H9 (cell line): ENCODE measurements at regions not wholly inside any gene's neighbourhood (a gene's known extent, or its start where the extent isn't known, plus 50 kb on each side); places are given as distances from the start of the nearest gene placed in this dataset.

Experiments
- DNase-seq: peaks from one replicate; pipeline ENCODE4 v3.0.0-alpha.2; 2017
- H2AFZ ChIP-seq: one replicate; pipeline ENCODE4 v1.6.1; 2013; ENCODE audit warnings: mild to moderate bottlenecking, low read length, control low read depth, moderate library complexity
- H2AK5ac ChIP-seq: 2 replicates; pipeline ENCODE4 v1.6.1; 2013; ENCODE audit warnings: low read length, control low read depth, mixed read lengths; ENCODE audit not compliant: insufficient read length
- H2BK120ac ChIP-seq: one replicate; pipeline ENCODE4 v1.6.1; 2013; ENCODE audit warnings: low read depth, mild to moderate bottlenecking, low read length, control low read depth, inconsistent platforms; ENCODE audit not compliant: poor library complexity, severe bottlenecking
- H2BK12ac ChIP-seq: 2 replicates; pipeline ENCODE4 v1.6.1; 2013; ENCODE audit warnings: low read length, control low read depth, mixed read lengths, low read depth; ENCODE audit not compliant: insufficient read length
- H2BK15ac ChIP-seq: 2 replicates; pipeline ENCODE4 v1.6.1; 2013; ENCODE audit warnings: low read depth, low read length, control low read depth
- H2BK20ac ChIP-seq: one replicate; pipeline ENCODE4 v1.6.1; 2013; ENCODE audit warnings: low read depth, mild to moderate bottlenecking, low read length, control low read depth, inconsistent platforms; ENCODE audit not compliant: poor library complexity, severe bottlenecking
- H2BK5ac ChIP-seq: 2 replicates; pipeline ENCODE4 v1.6.1; 2013; ENCODE audit warnings: low read length, control low read depth, mixed read lengths; ENCODE audit not compliant: insufficient read length
- H3K14ac ChIP-seq: 2 replicates; pipeline ENCODE4 v1.6.1; 2013; ENCODE audit warnings: low read length, control low read depth; ENCODE audit not compliant: insufficient read depth
- H3K18ac ChIP-seq: 2 replicates; pipeline ENCODE4 v1.6.1; 2013; ENCODE audit warnings: low read depth, mild to moderate bottlenecking, mixed read lengths, low read length, control low read depth; ENCODE audit not compliant: insufficient read length
- H3K23ac ChIP-seq: 2 replicates; pipeline ENCODE4 v1.6.1; 2013; ENCODE audit warnings: low read length, control low read depth, mixed read lengths, low read depth; ENCODE audit not compliant: insufficient read length
- H3K23me2 ChIP-seq: 2 replicates; pipeline ENCODE4 v1.6.1; 2013; ENCODE audit warnings: low read depth, mild to moderate bottlenecking, mixed read lengths, low read length, control low read depth; ENCODE audit not compliant: insufficient read length, poor library complexity, severe bottlenecking
- H3K27ac ChIP-seq: 2 replicates; pipeline ENCODE4 v1.5.1; 2013; ENCODE audit warnings: low read length, control low read depth, mixed read lengths, low read depth; ENCODE audit not compliant: insufficient read length
- H3K27me3 ChIP-seq: 2 replicates; pipeline ENCODE4 v1.6.1; 2013; ENCODE audit warnings: low read length, control low read depth, inconsistent platforms; ENCODE audit not compliant: insufficient read depth
- H3K4ac ChIP-seq: 2 replicates; pipeline ENCODE4 v1.6.1; 2013; ENCODE audit warnings: low read depth, mild to moderate bottlenecking, control low read depth, inconsistent platforms, low read length, moderate library complexity
- H3K4me1 ChIP-seq: 2 replicates; pipeline ENCODE4 v1.6.1; 2013; ENCODE audit warnings: low read length, control low read depth, inconsistent platforms; ENCODE audit not compliant: insufficient read depth
- H3K4me2 ChIP-seq: 2 replicates; pipeline ENCODE4 v1.6.1; 2013; ENCODE audit warnings: low read length, control low read depth, mixed read lengths; ENCODE audit not compliant: insufficient read length, insufficient read depth
- H3K56ac ChIP-seq: 2 replicates; pipeline ENCODE4 v1.6.1; 2013; ENCODE audit warnings: low read depth, mild to moderate bottlenecking, mixed read lengths, low read length, control low read depth; ENCODE audit not compliant: insufficient read length
- H3K79me1 ChIP-seq: 2 replicates; pipeline ENCODE4 v1.6.1; 2013; ENCODE audit warnings: low read depth, mild to moderate bottlenecking, moderate library complexity, low read length, control low read depth, inconsistent platforms; ENCODE audit not compliant: insufficient read depth, poor library complexity, severe bottlenecking
- H3K79me2 ChIP-seq: 2 replicates; pipeline ENCODE4 v1.6.1; 2013; ENCODE audit warnings: low read length, control low read depth, inconsistent platforms; ENCODE audit not compliant: insufficient read depth
- H3K9ac ChIP-seq: 2 replicates; pipeline ENCODE4 v1.6.1; 2013; ENCODE audit warnings: low read length, control low read depth, mixed read lengths; ENCODE audit not compliant: insufficient read length; ENCODE audit errors: extremely low read depth
- H3K9me3 ChIP-seq: one replicate; pipeline ENCODE4 v1.6.1; 2013; ENCODE audit warnings: low read depth, low read length, inconsistent platforms; ENCODE audit not compliant: control insufficient read depth
- H3T11ph ChIP-seq: one replicate; pipeline ENCODE4 v1.6.1; 2013; ENCODE audit warnings: mild to moderate bottlenecking, low read length, control low read depth, inconsistent platforms
- H4K20me1 ChIP-seq: one replicate; pipeline ENCODE4 v1.6.1; 2013; ENCODE audit not compliant: control insufficient read depth, insufficient read length, insufficient read depth
- H4K5ac ChIP-seq: 2 replicates; pipeline ENCODE4 v1.6.1; 2013; ENCODE audit warnings: low read depth, mild to moderate bottlenecking, mixed read lengths, low read length, control low read depth; ENCODE audit not compliant: insufficient read length
- H4K8ac ChIP-seq: replicated peaks from 2 replicates; pipeline ENCODE4 v1.6.1; 2013; ENCODE audit warnings: low read length, control low read depth, mixed read lengths, low read depth; ENCODE audit not compliant: insufficient read length
- H4K91ac ChIP-seq: 2 replicates; pipeline ENCODE4 v1.6.1; 2013; ENCODE audit warnings: low read depth, mild to moderate bottlenecking, moderate library complexity, mixed read lengths, low read length, control low read depth; ENCODE audit not compliant: insufficient read length
- H3K27ac Mint-ChIP-seq, 3 experiments: 2 replicates in 2 of 3; 3 replicates in 1 of 3; pipeline ENCODE4 v1.8.0; 2020 to 2021; ENCODE audit warnings: mixed read lengths in 3 of 3, mild to moderate bottlenecking in 1 of 3, moderate library complexity in 1 of 3
- H3K27me3 Mint-ChIP-seq: 2 replicates; pipeline ENCODE4 v1.8.0; 2021; ENCODE audit warnings: low read depth, mild to moderate bottlenecking, moderate library complexity, mixed read lengths
- H3K36me3 Mint-ChIP-seq, 3 experiments: 2 replicates in 2 of 3; 3 replicates in 1 of 3; pipeline ENCODE4 v1.8.0; 2020 to 2021; ENCODE audit warnings: low read depth in 3 of 3, mixed read lengths in 3 of 3; ENCODE audit not compliant: insufficient read depth in 1 of 3
- H3K4me1 Mint-ChIP-seq, 2 experiments: 2 replicates each; pipeline ENCODE4 v1.8.0; 2020; ENCODE audit warnings: mixed read lengths in 2 of 2
- H3K4me3 Mint-ChIP-seq, 2 experiments: 2 replicates in 1 of 2; 3 replicates in 1 of 2; pipeline ENCODE4 v1.8.0; 2020 to 2021; ENCODE audit warnings: mild to moderate bottlenecking in 2 of 2, mixed read lengths in 2 of 2, moderate library complexity in 1 of 2
- H3K9me3 Mint-ChIP-seq, 2 experiments: 2 replicates in 1 of 2; 3 replicates in 1 of 2; pipeline ENCODE4 v1.8.0; 2020; ENCODE audit warnings: mild to moderate bottlenecking in 2 of 2, mixed read lengths in 2 of 2, moderate library complexity in 1 of 2
- CTCF ChIP-seq: fragments of 200-600 bp; sonication (generic); conservative IDR thresholded peaks from 3 replicates; pipeline ENCODE4 v1.8.0; 2021; ENCODE audit warnings: antibody characterized with exemption, mild to moderate bottlenecking
- WGBS: extraction: QIAGEN DNeasy Blood & Tissue Kit; methylation state at CpG from one replicate; pipeline ENCODE4 v1.1.7; 2013; ENCODE audit warnings: missing lambda C conversion rate, low lambda C conversion rate, mixed read lengths; ENCODE audit not compliant: insufficient read length; ENCODE audit errors: extremely low coverage; 5-methylcytosine and 5-hydroxymethylcytosine counted together

DNA sequence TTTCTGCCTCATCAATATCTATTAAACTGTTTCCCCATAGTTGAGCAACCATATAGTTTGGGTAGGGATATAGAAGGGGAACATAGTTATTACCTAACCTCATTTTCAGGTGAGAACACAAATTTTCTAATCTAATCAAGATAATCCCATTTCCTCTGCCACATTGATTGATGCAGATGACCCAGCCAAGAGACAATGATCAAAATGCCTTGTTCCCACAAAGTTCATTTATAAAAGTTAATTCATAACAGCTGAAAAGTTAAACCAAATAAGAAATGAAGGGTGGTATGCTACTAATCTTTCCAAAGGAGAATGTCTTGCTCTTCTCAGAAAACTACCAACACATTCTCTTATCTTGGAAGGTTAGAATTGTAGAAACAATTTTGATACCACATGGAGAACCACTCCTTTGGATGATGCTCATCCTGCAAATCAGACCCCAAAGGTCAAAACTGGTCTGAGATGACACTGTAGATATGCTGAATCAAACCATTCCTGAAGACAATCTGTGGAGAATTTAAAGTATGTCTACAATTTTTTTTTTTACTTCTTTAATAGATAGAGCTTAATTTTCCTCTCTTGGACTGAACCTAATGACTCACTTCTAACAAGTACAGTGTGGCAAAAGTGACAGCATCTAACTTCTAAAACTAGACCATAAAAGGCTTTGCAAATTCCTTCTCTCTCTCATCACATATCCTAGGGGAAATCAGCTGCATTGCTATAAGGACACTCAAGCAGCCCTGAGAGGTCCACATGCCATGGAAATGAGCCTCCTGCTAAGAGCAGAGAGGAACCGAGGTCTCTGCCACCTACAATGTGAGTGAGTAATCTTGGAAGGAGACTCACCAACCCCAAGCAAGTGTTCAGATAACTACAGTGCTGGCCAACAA lies 586.7 kb upstream of the TUSC1 start:
- WGBS = no CpG with 5 or more reads among the region's 1 CpG
- Histone ChIP-seq H4K20me1 (no peaks in the 10 kb centered on the region), H2BK120ac (no peak overlapping the region), H3K14ac (no peak overlapping the region), H3K56ac (no peak overlapping the region), H3K27me3 (no peaks in the 10 kb centered on the region), H3K4ac (no peak overlapping the region), H4K8ac (no peak overlapping the region), H3K4me1 (no peaks in the 10 kb centered on the region; the same call in 1 of the 2 replicates), H3K23me2 (no peaks in the 10 kb centered on the region), H4K91ac (no peak overlapping the region), H3K23ac (no peak overlapping the region), H3K79me1 (no peaks in the 10 kb centered on the region), H2BK12ac (no peak overlapping the region), H3T11ph (no peak overlapping the region), H2BK5ac (no peak overlapping the region), H2BK15ac (no peak overlapping the region), H3K4me2 (no peak overlapping the region), H2AFZ (no peak overlapping the region), H3K9me3 (no peaks in the 10 kb centered on the region), H2AK5ac (no peak overlapping the region), H3K27ac (no peak overlapping the region), H3K9ac (no peak overlapping the region), H3K18ac (no peak overlapping the region), H4K5ac (no peak overlapping the region), H2BK20ac (no peak overlapping the region), H3K79me2 (no peaks in the 10 kb centered on the region)
- no peak for DNase-seq
- peaks cover 3 to 6% of the 10 kb centered on the region in 2 experiments; a peak in 3 of 4 replicates for H3K4me1 Mint-ChIP-seq
- H3K36me3 Mint-ChIP-seq = peaks cover 0 to 16% (median 0%) of the 10 kb centered on the region in 3 experiments; a peak in 3 of 7 replicates
- peaks cover 1% of the 10 kb centered on the region; the same call in 1 of the 2 replicates for H3K27me3 Mint-ChIP-seq
- no peak overlapping the region for H3K4me3 Mint-ChIP-seq
- H3K9me3 Mint-ChIP-seq = peaks cover 5 to 9% of the 10 kb centered on the region in 2 experiments; a peak in 4 of 5 replicates
- no peak for TF ChIP-seq CTCF
- H3K27ac Mint-ChIP-seq = no peak overlapping the region
